ENCODE measurements at regions not wholly inside any gene's neighbourhood (a gene's known extent, or its start where the extent isn't known, plus 50 kb on each side); places are given as distances from the start of the nearest gene placed in this dataset.

DNA sequence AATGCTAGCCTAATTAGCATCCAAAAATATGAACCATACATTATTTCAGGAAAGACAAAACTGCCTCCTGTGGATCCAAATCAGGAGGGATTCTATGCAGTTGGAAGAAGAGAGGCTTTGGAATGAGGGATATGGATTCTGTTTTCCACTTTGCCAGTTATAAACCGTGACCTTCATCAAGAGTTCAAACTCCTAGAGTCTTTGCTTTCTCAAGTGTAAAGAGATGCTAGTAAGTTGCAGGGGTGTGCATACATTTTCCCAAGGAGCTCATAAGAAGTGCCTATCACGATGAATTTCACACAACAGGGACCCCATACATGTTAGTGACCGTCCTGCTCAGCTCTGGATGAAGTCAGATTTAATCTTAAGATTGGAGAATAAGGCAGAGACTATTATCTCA lies 542.5 kb downstream of the SOX11 start:
- H3K4me1 ChIP-seq, result no peaks in the 10 kb centered on the region
- no peak overlapping the region for H3K4me3 ChIP-seq
- no peaks in the 10 kb centered on the region for H3K36me3 ChIP-seq
- intact Hi-C loops (cut with DNase I; ENCODE audit: low total_unique reads), result no loop called here
- peaks cover 0 to 24% (median 0%) of the 10 kb centered on the region in 8 donors for H3K9me3 ChIP-seq
- no peak for DNase-seq
- TF ChIP-seq, protein P1, sequence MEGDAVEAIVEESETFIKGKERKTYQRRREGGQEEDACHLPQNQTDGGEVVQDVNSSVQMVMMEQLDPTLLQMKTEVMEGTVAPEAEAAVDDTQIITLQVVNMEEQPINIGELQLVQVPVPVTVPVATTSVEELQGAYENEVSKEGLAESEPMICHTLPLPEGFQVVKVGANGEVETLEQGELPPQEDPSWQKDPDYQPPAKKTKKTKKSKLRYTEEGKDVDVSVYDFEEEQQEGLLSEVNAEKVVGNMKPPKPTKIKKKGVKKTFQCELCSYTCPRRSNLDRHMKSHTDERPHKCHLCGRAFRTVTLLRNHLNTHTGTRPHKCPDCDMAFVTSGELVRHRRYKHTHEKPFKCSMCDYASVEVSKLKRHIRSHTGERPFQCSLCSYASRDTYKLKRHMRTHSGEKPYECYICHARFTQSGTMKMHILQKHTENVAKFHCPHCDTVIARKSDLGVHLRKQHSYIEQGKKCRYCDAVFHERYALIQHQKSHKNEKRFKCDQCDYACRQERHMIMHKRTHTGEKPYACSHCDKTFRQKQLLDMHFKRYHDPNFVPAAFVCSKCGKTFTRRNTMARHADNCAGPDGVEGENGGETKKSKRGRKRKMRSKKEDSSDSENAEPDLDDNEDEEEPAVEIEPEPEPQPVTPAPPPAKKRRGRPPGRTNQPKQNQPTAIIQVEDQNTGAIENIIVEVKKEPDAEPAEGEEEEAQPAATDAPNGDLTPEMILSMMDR (IDR thresholded peaks at IDR 0.05 in 8 of 11, conservative IDR thresholded peaks at IDR 0.05 in 3 of 11), result no peak
- TF ChIP-seq POLR2A (IDR thresholded peaks at IDR 0.05) (no peak), POLR2AphosphoS5 (IDR thresholded peaks at IDR 0.05) (no peak)
- H3K27me3 ChIP-seq (replicated peaks in 1 of 7), result no peaks in the 10 kb centered on the region
- H3K27ac ChIP-seq, result no peak overlapping the region
- WGBS, 5 donors, result 64 to 83% (median 77%) methylated on average over 3 of the region's 3 CpGs

DNA sequence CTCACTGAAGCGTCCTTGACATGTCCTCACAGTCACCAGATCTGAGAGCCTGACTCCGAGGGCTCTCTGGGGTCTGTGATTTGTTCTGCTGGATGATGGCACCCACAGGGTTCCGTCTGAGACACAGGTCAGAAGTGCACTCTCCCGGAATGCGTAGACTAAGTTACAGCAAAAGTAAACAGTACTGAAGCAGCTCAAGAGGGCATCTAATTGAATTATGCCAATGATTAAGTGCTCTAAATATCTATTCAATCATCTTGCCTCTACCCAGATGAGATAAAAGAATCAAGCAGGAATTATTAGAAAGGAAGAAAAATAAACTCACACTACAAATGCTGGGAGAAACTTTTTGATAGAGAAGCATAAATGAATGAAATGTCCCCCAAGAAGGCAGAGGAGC lies 544.1 kb downstream of the SOX11 start:
- Histone ChIP-seq H3K4me3 (no peak overlapping the region), H3K27me3 (replicated peaks in 1 of 7) (no peaks in the 10 kb centered on the region), H3K36me3 (no peaks in the 10 kb centered on the region), H3K4me1 (no peaks in the 10 kb centered on the region), H3K27ac (no peak overlapping the region), H3K9me3 (peaks cover 0 to 17% (median 0%) of the 10 kb centered on the region in 8 donors)
- no peak for DNase-seq
- WGBS, 5 donors, result 65 to 82% (median 75%) methylated on average over 5 of the region's 5 CpGs
- no peak for TF ChIP-seq POLR2A (IDR thresholded peaks at IDR 0.05)
- no peak for TF ChIP-seq POLR2AphosphoS5 (IDR thresholded peaks at IDR 0.05)
- TF ChIP-seq, protein P1 (IDR thresholded peaks at IDR 0.05 in 8 of 11, conservative IDR thresholded peaks at IDR 0.05 in 3 of 11), result no peak
- intact Hi-C loops (cut with DNase I; ENCODE audit: low total_unique reads), result no loop called here

DNA sequence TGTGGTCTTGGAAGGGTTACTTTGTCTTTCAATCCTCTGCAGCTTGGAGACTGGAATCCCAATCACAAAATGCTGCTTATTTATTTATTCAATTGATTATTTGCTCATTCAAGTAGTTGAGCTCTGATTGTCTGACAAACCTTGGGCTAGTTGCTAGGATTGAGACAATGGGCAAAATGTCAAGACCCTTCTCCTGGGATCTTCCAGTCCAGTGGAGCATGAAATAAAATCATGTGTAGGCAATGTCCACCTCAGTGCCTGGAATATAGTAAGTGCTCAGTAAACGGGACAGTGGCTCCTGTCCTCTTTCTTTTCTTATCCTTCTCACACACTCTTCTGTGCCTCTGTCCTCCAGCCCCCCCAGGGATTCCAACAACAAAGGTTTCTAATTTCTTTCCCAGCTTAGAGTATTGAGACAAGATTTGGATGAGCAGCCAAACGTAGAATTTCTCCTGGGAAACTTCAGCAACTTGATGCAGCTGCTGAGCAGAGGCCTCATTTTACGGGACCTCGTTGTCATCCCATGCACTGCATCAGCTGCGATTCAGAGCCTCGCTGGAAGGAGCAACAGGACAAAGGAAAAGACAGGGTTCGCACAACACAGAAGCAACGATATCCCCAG lies 545.0 kb downstream of the SOX11 start:
- no peak overlapping the region for H3K4me3 ChIP-seq
- DNase-seq, result no peak
- H3K36me3 ChIP-seq, result no peaks in the 10 kb centered on the region
- 89 to 97% (median 92%) methylated on average over 8 of the region's 8 CpGs for WGBS, 5 donors
- no peaks in the 10 kb centered on the region for H3K27me3 ChIP-seq (replicated peaks in 1 of 7)
- no peak overlapping the region for H3K27ac ChIP-seq
- H3K9me3 ChIP-seq, result peaks cover 0 to 17% (median 0%) of the 10 kb centered on the region in 8 donors
- TF ChIP-seq POLR2A (IDR thresholded peaks at IDR 0.05) (no peak), POLR2AphosphoS5 (IDR thresholded peaks at IDR 0.05) (no peak)
- TF ChIP-seq, protein P1 (IDR thresholded peaks at IDR 0.05 in 8 of 11, conservative IDR thresholded peaks at IDR 0.05 in 3 of 11), result no peak
- H3K4me1 ChIP-seq, result no peaks in the 10 kb centered on the region
- intact Hi-C loops (cut with DNase I; ENCODE audit: low total_unique reads), result no loop called here

DNA sequence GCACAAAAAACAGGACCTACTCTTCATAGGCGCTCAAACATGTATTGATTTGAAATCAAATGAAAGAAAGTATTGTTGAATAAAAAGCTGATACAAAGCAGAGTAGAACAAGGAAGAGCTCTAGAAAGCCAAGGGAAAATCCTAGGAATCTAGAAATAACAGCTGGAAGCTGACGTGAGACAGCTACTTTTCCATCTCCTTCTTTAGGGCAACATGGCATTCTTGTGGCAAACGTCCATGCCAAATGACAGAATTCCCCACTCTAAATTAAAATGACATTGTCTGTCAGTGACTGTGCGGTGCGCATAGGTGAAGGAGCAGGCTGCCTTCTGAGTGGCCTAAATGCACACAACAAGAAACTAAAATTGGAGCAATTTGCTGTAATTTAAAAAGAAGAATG lies 557.4 kb downstream of the SOX11 start:
- H3K36me3 ChIP-seq, result no peaks in the 10 kb centered on the region
- intact Hi-C loops (cut with DNase I; ENCODE audit: low total_unique reads), result no loop called here
- no peak overlapping the region for H3K27ac ChIP-seq
- H3K4me3 ChIP-seq, result no peak overlapping the region
- TF ChIP-seq, protein P1 (IDR thresholded peaks at IDR 0.05 in 8 of 11, conservative IDR thresholded peaks at IDR 0.05 in 3 of 11), result no peak
- TF ChIP-seq POLR2AphosphoS5 (IDR thresholded peaks at IDR 0.05) (no peak), POLR2A (IDR thresholded peaks at IDR 0.05) (no peak)
- no peak for DNase-seq
- H3K4me1 ChIP-seq, result no peaks in the 10 kb centered on the region
- 81 to 86% (median 83%) methylated on average over 5 of the region's 5 CpGs for WGBS, 5 donors
- H3K9me3 ChIP-seq, result no peaks in the 10 kb centered on the region
- H3K27me3 ChIP-seq (replicated peaks in 1 of 7), result no peaks in the 10 kb centered on the region

Measured in spleen (tissue), 11 donors.